Sigmoid colon (tissue), 3 donors: ENCODE measurements at regions not wholly inside any gene's neighbourhood (a gene's known extent, or its start where the extent isn't known, plus 50 kb on each side); places are given as distances from the start of the nearest gene placed in this dataset.

Source experiments
- POLR2A ChIP-seq, 2 donors: fragments of 450-650 bp; IDR thresholded peaks; one replicate each; pipeline ENCODE4 v1.6.1; 2016; ENCODE audit warnings: antibody characterized with exemption in 2 of 2, mild to moderate bottlenecking in 2 of 2, moderate library complexity in 2 of 2
- TF ChIP-seq, protein P1 (sequence below), 4 experiments: fragments of 450-650 bp in 3 of 4; fragments of 200-600 bp in 1 of 4; IDR thresholded peaks; one replicate each; pipeline ENCODE4 v1.5.1; 2016 to 2019; ENCODE audit warnings: antibody characterized with exemption in 4 of 4, mild to moderate bottlenecking in 3 of 4, moderate library complexity in 2 of 4

DNA sequence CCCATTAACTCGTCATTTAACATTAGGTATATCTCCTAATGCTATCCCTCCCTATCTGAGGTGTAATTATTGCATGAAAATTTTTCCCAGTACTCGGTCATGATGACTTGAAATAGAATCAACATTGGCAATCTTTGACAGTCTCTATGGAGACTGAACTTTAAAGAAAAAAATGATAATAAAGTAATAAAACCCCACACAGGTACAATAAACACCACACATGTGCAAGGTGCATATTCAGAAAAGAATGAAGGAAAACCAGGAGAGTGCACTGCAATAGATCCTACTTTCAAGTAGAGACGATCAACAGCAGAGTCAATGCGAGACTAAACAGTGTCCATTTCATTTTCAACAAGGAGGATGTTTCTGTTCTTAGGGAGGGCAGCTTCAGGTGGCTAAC is 1253.8 kb upstream of the TMEM132C start:
- TF ChIP-seq, protein P1, sequence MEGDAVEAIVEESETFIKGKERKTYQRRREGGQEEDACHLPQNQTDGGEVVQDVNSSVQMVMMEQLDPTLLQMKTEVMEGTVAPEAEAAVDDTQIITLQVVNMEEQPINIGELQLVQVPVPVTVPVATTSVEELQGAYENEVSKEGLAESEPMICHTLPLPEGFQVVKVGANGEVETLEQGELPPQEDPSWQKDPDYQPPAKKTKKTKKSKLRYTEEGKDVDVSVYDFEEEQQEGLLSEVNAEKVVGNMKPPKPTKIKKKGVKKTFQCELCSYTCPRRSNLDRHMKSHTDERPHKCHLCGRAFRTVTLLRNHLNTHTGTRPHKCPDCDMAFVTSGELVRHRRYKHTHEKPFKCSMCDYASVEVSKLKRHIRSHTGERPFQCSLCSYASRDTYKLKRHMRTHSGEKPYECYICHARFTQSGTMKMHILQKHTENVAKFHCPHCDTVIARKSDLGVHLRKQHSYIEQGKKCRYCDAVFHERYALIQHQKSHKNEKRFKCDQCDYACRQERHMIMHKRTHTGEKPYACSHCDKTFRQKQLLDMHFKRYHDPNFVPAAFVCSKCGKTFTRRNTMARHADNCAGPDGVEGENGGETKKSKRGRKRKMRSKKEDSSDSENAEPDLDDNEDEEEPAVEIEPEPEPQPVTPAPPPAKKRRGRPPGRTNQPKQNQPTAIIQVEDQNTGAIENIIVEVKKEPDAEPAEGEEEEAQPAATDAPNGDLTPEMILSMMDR (IDR thresholded peaks at IDR 0.05), result no peak
- TF ChIP-seq POLR2A (IDR thresholded peaks at IDR 0.05), result no peak
